ENCODE measurements at regions not wholly inside any gene's neighbourhood (a gene's known extent, or its start where the extent isn't known, plus 50 kb on each side); places are given as distances from the start of the nearest gene placed in this dataset.

- no peak for DNase-seq
Observed at GRCh38 chr4:178633263-178633662, 1191.0 kb upstream of the AGA start.

DNA sequence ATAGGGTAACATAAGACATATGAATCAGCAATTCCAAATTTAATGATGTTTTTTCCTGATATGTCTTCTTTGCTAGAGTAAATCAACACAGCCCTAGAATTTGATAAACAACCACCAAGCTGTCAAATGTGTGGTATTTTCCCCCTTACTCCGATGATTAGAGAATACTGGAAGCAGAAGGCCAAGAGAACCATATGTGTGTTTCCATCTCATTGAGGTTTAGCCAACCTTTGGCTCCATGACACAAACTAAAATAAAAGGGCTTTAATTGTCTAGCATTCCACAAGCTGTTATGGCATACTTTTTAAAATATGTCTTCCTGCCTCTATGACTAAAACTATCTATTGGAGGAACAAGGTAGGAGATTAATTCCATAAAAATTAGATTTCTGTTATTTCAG lies 1222.4 kb upstream of the AGA start:
- DNase-seq: no peak

GRCh38 chr4:178665916-178666315 lies 1223.7 kb upstream of the AGA start:
- no peak for DNase-seq

- DNase-seq: no peak
Observed at GRCh38 chr4:178671766-178672165, 1229.5 kb upstream of the AGA start.

DNA sequence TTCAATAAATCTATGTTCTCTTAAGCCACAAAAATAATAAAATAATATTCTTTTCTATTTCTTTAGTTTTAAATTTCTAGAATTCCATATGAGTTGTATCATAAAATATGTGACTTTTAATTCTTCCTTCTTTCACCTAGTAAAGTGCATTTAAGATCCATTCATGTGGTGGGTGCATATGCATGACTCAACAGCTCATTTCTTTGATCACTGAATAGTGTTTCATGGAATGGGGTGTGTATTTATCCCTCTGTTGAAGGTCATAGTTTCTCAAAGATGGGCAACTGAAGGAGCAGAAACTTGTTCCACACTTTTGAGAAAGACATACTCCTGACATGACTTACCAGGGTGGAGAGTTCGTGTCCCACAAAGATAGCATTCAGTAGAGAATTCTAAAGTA lies 1230.3 kb upstream of the AGA start:
- DNase-seq: no peak

- no peak for DNase-seq
Observed at GRCh38 chr4:178681871-178682270, 1239.6 kb upstream of the AGA start.

DNA sequence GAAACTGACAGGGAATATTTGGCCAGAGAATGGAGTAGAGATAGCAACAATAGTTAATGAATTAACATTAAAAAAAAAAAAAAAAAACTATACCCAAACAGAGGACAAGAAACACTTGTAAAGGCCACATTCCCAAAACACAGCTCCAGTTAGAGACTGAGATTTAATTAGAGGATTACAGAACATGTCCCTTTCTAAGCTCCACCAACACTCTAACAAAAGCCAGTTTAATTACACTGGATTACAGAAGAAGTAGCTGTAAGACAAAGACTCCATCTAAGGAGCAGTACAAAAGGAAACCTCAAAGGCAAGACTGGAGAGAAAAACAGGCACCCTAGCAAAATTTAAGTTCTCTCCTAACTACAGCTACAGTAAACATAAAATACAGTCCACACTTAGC lies 1247.7 kb upstream of the AGA start:
- DNase-seq: no peak

- no peak for DNase-seq
Observed at GRCh38 chr4:178693816-178694215, 1251.6 kb upstream of the AGA start.

DNA sequence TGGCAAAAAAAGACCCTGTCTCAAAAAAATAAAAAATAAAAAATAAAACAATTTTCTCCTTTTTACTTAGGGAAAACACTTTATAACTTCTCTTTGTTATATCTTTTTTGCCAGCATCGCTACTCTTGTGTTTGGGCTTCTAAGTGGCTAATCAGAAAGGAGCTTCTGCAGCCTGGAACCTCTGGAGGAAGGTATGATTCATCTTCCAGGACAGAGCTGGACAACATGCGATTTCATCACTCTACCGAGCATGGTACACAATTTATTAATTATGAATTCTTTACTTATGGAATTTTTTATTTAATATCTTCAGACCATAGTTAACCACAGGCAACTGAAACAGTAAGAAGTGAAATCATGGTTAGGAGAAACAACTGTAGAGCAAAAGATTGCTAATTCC lies 1254.3 kb upstream of the AGA start:
- no peak for DNase-seq

GRCh38 chr4:178712486-178712885 lies 1270.2 kb upstream of the AGA start:
- DNase-seq: no peak

DNA sequence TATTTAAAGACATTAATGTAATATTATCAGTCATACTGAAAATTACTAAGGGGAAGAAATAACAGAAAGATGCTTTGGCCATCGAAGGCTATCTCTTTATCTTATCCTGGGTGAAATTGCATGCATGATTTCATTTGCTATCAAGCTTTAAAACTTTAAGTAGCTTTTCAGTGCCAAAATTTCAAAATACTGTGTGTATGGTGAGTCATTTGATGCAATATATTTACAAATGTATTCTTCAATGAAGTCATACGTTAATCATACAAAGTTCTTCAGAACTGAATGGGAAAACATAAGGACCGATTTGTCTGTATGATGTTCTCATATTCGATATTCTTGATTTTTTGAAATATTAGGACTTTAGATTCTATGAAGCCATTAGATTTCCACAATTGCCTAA lies 1295.8 kb upstream of the AGA start:
- DNase-seq: no peak

- no peak for DNase-seq
Observed at GRCh38 chr4:178745203-178745602, 1303.0 kb upstream of the AGA start.

DNA sequence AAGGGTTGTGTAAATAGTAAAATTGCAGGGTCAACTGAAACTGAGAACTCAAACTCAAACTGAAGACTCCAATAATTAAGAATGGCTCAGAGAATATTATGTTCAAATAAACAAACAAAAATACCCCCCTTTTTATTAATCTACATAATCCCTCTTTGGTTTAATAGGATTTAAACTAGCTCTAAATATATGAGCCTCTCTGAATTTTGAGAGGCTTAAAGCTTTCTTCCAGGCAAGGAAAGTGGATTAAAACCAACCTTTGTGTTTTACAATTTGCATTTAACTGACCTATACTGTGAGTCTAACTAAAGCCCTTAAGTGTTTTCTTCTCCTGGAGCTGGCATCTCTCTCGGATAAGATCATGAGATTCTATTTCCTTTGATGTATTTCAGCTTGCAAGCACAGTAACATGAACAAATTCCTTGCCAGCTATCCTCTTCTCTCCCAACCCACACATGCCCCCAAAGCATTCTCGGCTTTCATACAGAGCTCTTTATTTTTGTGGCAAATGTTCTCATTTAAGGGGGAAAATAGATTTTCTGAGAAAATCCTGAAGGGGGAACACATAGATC lies 1310.8 kb upstream of the AGA start:
- DNase-seq: no peak

DNA sequence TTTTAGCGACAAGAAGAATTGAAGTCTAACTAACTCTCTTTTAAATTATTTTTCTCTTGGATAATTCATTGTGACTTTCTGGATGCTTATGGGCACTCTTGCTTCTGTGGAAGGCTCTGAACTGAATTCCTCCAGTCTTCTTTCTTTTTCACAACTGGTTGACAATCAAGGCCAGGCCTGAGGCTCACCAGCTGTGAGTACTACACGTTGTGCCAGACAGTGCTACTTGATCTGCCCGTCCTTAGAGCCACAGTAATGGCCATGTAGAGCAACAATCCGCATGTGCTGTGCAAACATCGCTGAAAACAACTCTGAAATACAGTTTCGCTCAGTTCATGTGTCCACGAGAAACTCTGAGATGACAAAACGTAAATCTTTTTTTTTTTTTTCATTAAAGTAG lies 1336.3 kb upstream of the AGA start:
- no peak for DNase-seq

DNA sequence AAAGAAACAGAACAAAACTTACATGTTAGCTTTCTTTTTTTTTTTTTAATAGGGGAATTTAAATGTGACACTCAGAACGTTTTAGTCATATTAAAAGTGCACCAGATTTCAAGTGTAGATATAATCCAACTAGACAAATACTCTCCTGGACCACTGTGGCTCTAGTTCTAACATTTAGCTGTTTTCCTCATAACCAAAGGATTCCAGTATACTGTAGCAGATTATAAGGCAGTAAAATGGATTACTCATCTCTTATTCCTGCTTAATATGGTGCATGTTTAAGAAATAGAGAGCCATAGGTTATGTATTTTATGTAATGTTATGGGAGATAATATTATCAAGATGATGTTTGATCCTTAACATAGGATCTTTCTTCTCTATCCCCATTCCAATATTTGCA lies 1339.5 kb upstream of the AGA start:
- DNase-seq: no peak

GRCh38 chr4:178784491-178784890 lies 1342.3 kb upstream of the AGA start:
- DNase-seq: no peak

DNA sequence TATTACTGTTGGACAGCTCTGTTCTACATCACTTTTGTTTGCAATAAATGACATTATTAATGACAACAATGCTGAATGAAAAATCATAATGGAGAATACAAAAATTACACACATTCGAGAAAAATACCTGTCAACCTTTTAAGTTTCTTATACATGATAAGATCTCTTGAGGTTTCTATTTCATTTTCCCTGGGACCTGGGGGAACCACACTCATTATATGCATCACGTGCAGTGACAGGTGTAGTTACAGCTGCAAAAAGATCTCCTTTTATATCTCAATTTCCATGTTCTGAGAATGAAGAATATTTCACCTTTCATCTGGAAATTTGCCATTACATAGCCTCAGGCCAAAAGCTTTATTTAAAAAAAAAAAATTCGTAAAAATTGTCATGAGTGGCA lies 1347.0 kb upstream of the AGA start:
- no peak for DNase-seq

DNA sequence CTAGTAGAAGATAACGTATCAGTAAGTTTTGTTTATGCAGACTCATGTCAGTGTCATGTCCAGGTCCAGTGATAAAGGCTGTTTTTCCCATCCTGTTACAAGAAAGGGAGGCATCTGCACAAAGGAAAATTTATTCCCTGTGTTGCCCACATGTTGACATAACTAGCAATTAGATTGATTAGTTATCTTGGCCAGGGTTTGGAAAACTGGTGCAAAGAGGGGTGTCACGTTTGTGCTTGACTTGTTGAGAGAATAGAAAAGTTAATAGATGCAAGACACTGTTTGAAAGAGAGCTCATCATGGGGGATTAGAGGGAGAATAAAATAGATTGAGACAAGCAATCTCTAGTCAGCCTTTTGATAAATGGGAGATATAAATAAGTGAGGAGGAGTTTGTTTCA lies 1357.0 kb upstream of the AGA start:
- DNase-seq: no peak

- no peak for DNase-seq
Observed at GRCh38 chr4:178808106-178808505, 1365.9 kb upstream of the AGA start.

DNA sequence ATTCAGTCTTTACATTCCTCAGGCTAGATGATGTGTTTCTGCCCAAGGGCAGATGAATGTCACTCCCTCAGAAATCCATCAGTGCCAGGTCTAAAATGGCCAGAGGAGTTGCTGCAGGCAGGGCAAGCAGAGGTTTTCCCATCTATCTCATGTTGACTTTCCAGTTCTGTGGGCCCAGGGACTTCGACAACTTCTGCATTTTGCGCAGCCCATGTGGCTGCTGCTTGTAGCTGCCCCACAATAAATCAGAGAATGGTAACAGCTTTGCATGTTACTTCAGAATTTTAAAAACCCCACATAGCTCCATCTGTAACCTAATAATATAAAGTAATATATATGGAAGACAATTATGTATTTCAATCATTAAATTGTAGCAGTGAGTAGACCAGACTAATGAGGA lies 1367.7 kb upstream of the AGA start:
- DNase-seq: no peak

DNA sequence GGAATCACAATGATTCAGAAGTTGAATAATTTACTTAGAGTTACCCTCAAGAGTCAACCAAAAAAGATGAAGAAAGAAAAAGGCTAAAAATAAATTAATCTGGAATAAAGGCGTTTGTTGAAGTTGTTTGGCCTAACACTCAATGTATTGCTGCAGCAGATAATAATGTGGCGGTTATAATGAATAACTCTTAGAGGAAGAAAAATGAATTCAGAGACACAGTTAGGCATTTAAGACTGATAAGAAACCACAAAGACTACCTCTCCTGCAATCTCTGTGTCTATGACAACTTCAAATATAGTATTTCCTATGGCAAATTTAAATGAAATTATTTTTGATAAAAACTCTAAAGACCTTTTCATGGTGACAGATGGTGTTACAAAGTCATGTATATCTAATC lies 1369.1 kb upstream of the AGA start:
- no peak for DNase-seq

- DNase-seq: no peak
Observed at GRCh38 chr4:178812866-178813265, 1370.6 kb upstream of the AGA start.

DNA sequence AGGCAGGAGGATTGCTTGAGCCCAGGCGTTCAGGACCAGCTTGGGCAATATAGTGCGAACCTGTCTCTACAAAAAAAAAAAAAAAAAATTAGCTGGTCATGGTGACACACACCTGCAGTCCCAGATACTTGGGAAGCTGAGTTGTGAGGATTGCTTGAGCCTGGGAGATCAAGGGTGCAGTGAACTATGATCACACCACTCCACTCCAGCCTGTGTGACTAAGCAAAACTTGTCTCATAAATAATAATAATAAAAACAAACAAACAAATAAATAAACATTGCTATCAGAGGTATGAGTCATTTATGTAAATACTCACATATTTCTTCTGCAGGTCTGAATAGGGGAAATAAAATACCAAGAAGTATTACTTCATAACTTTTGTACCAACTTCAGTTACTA lies 1372.7 kb upstream of the AGA start:
- DNase-seq: no peak

- DNase-seq: no peak
Observed at GRCh38 chr4:178823673-178824295, 1381.5 kb upstream of the AGA start.

GRCh38 chr4:178836865-178837264 lies 1394.6 kb upstream of the AGA start:
- no peak for DNase-seq

DNA sequence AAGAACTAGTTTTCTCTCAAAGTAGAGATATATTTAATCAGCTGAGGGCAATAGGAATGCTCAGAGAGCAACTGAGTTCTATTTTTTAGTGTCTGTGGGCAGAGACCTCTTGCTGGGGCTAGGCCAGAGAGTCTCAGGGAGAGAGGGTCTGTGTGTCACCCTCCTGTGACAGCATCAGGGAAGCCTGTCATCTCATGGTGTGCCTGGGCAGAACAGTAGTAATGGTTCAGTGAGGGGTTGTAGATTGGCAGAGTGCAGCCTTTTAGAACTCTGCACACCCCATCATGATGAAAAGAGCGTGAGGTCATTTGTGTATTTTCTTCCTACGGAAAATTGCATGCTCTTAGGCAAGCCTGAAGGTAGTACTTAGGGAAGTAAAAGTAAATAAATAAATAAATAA lies 1396.5 kb upstream of the AGA start:
- DNase-seq: no peak
